ENCODE measurements at regions not wholly inside any gene's neighbourhood (a gene's known extent, or its start where the extent isn't known, plus 50 kb on each side); places are given as distances from the start of the nearest gene placed in this dataset.

DNA sequence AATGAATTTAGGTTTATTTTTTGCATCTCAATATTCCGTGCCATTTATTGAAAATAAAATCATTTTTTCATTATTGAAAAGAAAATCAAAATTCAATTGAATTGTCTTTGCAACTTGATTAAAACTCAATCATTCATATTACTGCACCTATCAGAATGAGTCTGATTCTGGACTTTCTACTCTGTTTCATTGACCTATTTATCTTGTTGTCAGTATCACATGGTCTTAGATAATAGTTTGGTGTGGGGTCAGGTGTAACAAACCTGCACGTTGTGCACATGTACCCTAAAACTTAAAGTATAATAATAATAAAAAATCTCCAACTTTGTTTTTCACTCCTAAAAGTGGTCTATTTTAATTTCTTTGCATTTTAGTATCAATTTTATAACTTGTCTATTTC, 422.9 kb downstream of the RAD51AP2 start:
- TF ChIP-seq CTCF (conservative IDR thresholded peaks at IDR 0.05; ENCODE audit: low read depth in 2 of 2) (no peak), ETS1 (IDR thresholded peaks at IDR 0.05) (no peak)

All from GM23338 (cell line).